SK-N-SH (cell line): ENCODE measurements at regions not wholly inside any gene's neighbourhood (a gene's known extent, or its start where the extent isn't known, plus 50 kb on each side); places are given as distances from the start of the nearest gene placed in this dataset.

ENCODE experiments used
- CTCF ChIA-PET: fragments of 300-600, 350-600 bp; formaldehyde crosslinking; extraction: SDS; loops from one replicate; lab custom pipeline; 2021; lab: Yijun Ruan, JAX
- POLR2A ChIA-PET: fragments of 350-600 bp; sonication (Branson Sonifier 250); formaldehyde crosslinking; extraction: SDS; loops from one replicate; lab custom pipeline; 2020; ENCODE audit warnings: antibody characterized with exemption, inconsistent platforms; lab: Yijun Ruan, JAX
- DNase-seq: peaks from one replicate; pipeline ENCODE4 v3.0.0; 2012
- H2AFZ ChIP-seq: fragments of 200-600 bp; sonication (generic); 2 replicates; pipeline ENCODE4 v1.8.1; 2016; ENCODE audit warnings: antibody characterized with exemption, mild to moderate bottlenecking, low read depth
- H3F3A ChIP-seq: fragments of 200-600 bp; sonication (generic); replicated peaks from 2 replicates; pipeline ENCODE3; 2016; ENCODE audit warnings: antibody characterized with exemption, mild to moderate bottlenecking; ENCODE audit not compliant: insufficient read depth
- H3K27ac ChIP-seq, 2 experiments: fragments of 200-500 bp in 1 of 2; fragments of 200-600 bp in 1 of 2; sonication (Bioruptor generic) in 1 of 2; sonication (generic), shearing (Covaris generic) in 1 of 2; 2 replicates each; pipeline versions ENCODE4 v1.5.1 to v1.6.1; 2014 to 2016; ENCODE audit warnings: low read depth in 2 of 2, inconsistent platforms in 1 of 2, low read length in 1 of 2, mild to moderate bottlenecking in 1 of 2, mixed read lengths in 1 of 2
- H3K27me3 ChIP-seq: fragments of 200-600 bp; sonication (generic), shearing (Covaris generic); 2 replicates; pipeline ENCODE4 v1.6.1; 2016; ENCODE audit warnings: mixed run types; ENCODE audit not compliant: insufficient read depth
- H3K36me3 ChIP-seq, 2 experiments: fragments of 200-500 bp in 1 of 2; fragments of 200-600 bp in 1 of 2; sonication (Bioruptor generic) in 1 of 2; sonication (generic) in 1 of 2; replicated peaks in 1 of 2; 2 replicates each; pipeline versions ENCODE3 to v1.5.1; 2014 to 2016; ENCODE audit warnings: low read length in 1 of 2, mild to moderate bottlenecking in 1 of 2; ENCODE audit not compliant: insufficient read depth in 2 of 2, control insufficient read depth in 1 of 2
- H3K4me1 ChIP-seq, 2 experiments: fragments of 200-500 bp in 1 of 2; fragments of 200-600 bp in 1 of 2; sonication (Bioruptor generic) in 1 of 2; sonication (generic), shearing (Covaris generic) in 1 of 2; 2 replicates each; pipeline versions ENCODE4 v1.5.1 to v1.6.1; 2014 to 2016; ENCODE audit warnings: low read depth in 1 of 2, low read length in 1 of 2, mixed run types in 1 of 2; ENCODE audit not compliant: insufficient read depth in 2 of 2, control insufficient read depth in 1 of 2
- H3K4me2 ChIP-seq: fragments of 200-600 bp; sonication (generic), shearing (Covaris generic); 2 replicates; pipeline ENCODE4 v1.6.1; 2017; ENCODE audit warnings: mixed run types
- H3K4me3 ChIP-seq, 2 experiments: fragments of 200-500 bp in 1 of 2; fragments of 200-600 bp in 1 of 2; sonication (Bioruptor generic) in 1 of 2; sonication (generic), shearing (Covaris generic) in 1 of 2; 2 replicates each; pipeline versions ENCODE4 v1.5.1 to v1.8.1; 2014 to 2016; ENCODE audit warnings: low read depth in 2 of 2, inconsistent platforms in 1 of 2, low read length in 1 of 2, mild to moderate bottlenecking in 1 of 2, mixed read lengths in 1 of 2, moderate library complexity in 1 of 2
- H3K79me2 ChIP-seq: fragments of 200-600 bp; sonication (generic); 2 replicates; pipeline ENCODE4 v1.8.1; 2017; ENCODE audit warnings: mild to moderate bottlenecking; ENCODE audit not compliant: insufficient read depth
- H3K9ac ChIP-seq: fragments of 200-600 bp; sonication (generic); 2 replicates; pipeline ENCODE4 v1.6.1; 2017; ENCODE audit warnings: mixed run types
- H3K9me2 ChIP-seq: fragments of 200-600 bp; sonication (generic); 2 replicates; pipeline ENCODE4 v1.6.1; 2017; ENCODE audit warnings: mixed run types
- H3K9me3 ChIP-seq: fragments of 200-600 bp; sonication (generic); 2 replicates; pipeline ENCODE4 v1.6.1; 2017; ENCODE audit warnings: mixed run types, mild to moderate bottlenecking, moderate library complexity
- H4K20me1 ChIP-seq: fragments of 200-600 bp; sonication (generic); 2 replicates; pipeline ENCODE4 v1.6.1; 2017; ENCODE audit warnings: mild to moderate bottlenecking, mixed run types; ENCODE audit not compliant: insufficient read depth
- EZH2phosphoT487 ChIP-seq: fragments of 200-600 bp; sonication (generic); IDR thresholded peaks from 2 replicates; pipeline ENCODE4 v1.6.1; 2017; ENCODE audit warnings: low read depth, mixed run types, mild to moderate bottlenecking, antibody characterized with exemption, moderate library complexity, borderline replicate concordance
- FOXM1 ChIP-seq: IDR thresholded peaks from 2 replicates; pipeline ENCODE4 v1.4.0; 2012; ENCODE audit warnings: low read depth, mild to moderate bottlenecking
- GATA2 ChIP-seq: sonication (generic); formaldehyde crosslinking; IDR thresholded peaks from 2 replicates; pipeline ENCODE4 v1.5.0; 2020; ENCODE audit warnings: mild to moderate bottlenecking, missing genetic modification reagents
- IRF3 ChIP-seq: fragments of 150-350 bp; IDR thresholded peaks from 2 replicates; pipeline ENCODE4 v1.6.1; 2016; ENCODE audit warnings: mild to moderate bottlenecking, low read depth, low read length
- MAX ChIP-seq: IDR thresholded peaks from 2 replicates; pipeline ENCODE4 v1.4.0; 2012; ENCODE audit warnings: low read depth
- MEF2A ChIP-seq: IDR thresholded peaks from 2 replicates; pipeline ENCODE4 v1.4.0; 2012; ENCODE audit warnings: low read depth, borderline replicate concordance
- MXI1 ChIP-seq: IDR thresholded peaks from 2 replicates; pipeline ENCODE4 v1.6.1; 2012; ENCODE audit warnings: mild to moderate bottlenecking, low read depth, low read length, improper control_type of control experiment
- NFIC ChIP-seq: IDR thresholded peaks from 2 replicates; pipeline ENCODE4 v1.4.0; 2012; ENCODE audit warnings: borderline replicate concordance
- POLR2AphosphoS5 ChIP-seq: IDR thresholded peaks from 2 replicates; pipeline ENCODE4 v1.6.1; 2012; ENCODE audit warnings: low read depth, low read length
- REST ChIP-seq: IDR thresholded peaks from 2 replicates; pipeline ENCODE4 v1.6.1; 2012; ENCODE audit warnings: mild to moderate bottlenecking, low read depth, low read length, moderate library complexity
- SIN3A ChIP-seq: IDR thresholded peaks from 2 replicates; pipeline ENCODE4 v1.6.1; 2012; ENCODE audit warnings: low read depth, mild to moderate bottlenecking, low read length, moderate library complexity, borderline replicate concordance
- SMC3 ChIP-seq: IDR thresholded peaks from 2 replicates; pipeline ENCODE4 v1.6.1; 2012; ENCODE audit warnings: low read depth, low read length, improper control_type of control experiment
- TAF1 ChIP-seq: IDR thresholded peaks from 2 replicates; pipeline ENCODE4 v1.6.1; 2012; ENCODE audit warnings: low read depth, mild to moderate bottlenecking, low read length, moderate library complexity, borderline replicate concordance
- TEAD4 ChIP-seq: IDR thresholded peaks from 2 replicates; pipeline ENCODE4 v1.4.0; 2012; ENCODE audit warnings: mild to moderate bottlenecking, borderline replicate concordance; ENCODE audit not compliant: insufficient read depth
- WGBS: methylation state at CpG from one replicate; pipeline ENCODE4 v1.1.6; 2017; ENCODE audit warnings: low lambda C conversion rate; 5-methylcytosine and 5-hydroxymethylcytosine counted together
- TF ChIP-seq, protein P1 (sequence below): fragments of 200-600 bp; sonication (generic); IDR thresholded peaks from 2 replicates; pipeline ENCODE4 v1.6.1; 2017; ENCODE audit warnings: antibody characterized with exemption, mild to moderate bottlenecking, moderate library complexity
- TF ChIP-seq, protein P2 (sequence below): IDR thresholded peaks from 2 replicates; pipeline ENCODE4 v1.4.0; 2012; ENCODE audit warnings: low read depth, borderline replicate concordance

- CTCF ChIA-PET = no interaction called here
- H3K36me3 ChIP-seq = no peaks in the 10 kb centered on the region
- TF ChIP-seq, protein P1, sequence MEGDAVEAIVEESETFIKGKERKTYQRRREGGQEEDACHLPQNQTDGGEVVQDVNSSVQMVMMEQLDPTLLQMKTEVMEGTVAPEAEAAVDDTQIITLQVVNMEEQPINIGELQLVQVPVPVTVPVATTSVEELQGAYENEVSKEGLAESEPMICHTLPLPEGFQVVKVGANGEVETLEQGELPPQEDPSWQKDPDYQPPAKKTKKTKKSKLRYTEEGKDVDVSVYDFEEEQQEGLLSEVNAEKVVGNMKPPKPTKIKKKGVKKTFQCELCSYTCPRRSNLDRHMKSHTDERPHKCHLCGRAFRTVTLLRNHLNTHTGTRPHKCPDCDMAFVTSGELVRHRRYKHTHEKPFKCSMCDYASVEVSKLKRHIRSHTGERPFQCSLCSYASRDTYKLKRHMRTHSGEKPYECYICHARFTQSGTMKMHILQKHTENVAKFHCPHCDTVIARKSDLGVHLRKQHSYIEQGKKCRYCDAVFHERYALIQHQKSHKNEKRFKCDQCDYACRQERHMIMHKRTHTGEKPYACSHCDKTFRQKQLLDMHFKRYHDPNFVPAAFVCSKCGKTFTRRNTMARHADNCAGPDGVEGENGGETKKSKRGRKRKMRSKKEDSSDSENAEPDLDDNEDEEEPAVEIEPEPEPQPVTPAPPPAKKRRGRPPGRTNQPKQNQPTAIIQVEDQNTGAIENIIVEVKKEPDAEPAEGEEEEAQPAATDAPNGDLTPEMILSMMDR = no peak
- no peak for TF ChIP-seq NFIC
- no peak for TF ChIP-seq TEAD4
- TF ChIP-seq, protein P2, sequence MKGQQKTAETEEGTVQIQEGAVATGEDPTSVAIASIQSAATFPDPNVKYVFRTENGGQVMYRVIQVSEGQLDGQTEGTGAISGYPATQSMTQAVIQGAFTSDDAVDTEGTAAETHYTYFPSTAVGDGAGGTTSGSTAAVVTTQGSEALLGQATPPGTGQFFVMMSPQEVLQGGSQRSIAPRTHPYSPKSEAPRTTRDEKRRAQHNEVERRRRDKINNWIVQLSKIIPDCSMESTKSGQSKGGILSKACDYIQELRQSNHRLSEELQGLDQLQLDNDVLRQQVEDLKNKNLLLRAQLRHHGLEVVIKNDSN = no peak
- TF ChIP-seq REST = no peak
- no peak for TF ChIP-seq SMC3
- no peak for TF ChIP-seq POLR2AphosphoS5
- no peak for TF ChIP-seq GATA2 (CRISPR knock-in tag)
- TF ChIP-seq FOXM1 = no peak
- TF ChIP-seq TAF1 = no peak
- TF ChIP-seq EZH2phosphoT487 = no peak
- TF ChIP-seq MXI1 = no peak
- TF ChIP-seq IRF3 = no peak
- no peak for TF ChIP-seq MAX
- no peak for TF ChIP-seq SIN3A
- TF ChIP-seq MEF2A = no peak
- H3F3A ChIP-seq = no peaks in the 10 kb centered on the region
- no peaks in the 10 kb centered on the region for H4K20me1 ChIP-seq
- no peaks in the 10 kb centered on the region for H3K9me2 ChIP-seq
- H3K9ac ChIP-seq = no peak overlapping the region
- H3K9me3 ChIP-seq = no peaks in the 10 kb centered on the region
- WGBS = 5% methylated on average over 2 of the region's 2 CpGs
- no peak overlapping the region for H3K4me3 ChIP-seq
- no peak overlapping the region for H3K27ac ChIP-seq
- H3K27me3 ChIP-seq = no peaks in the 10 kb centered on the region
- H3K79me2 ChIP-seq = no peaks in the 10 kb centered on the region
- DNase-seq = no peak
- H3K4me1 ChIP-seq = no peaks in the 10 kb centered on the region
- POLR2A ChIA-PET = no interaction called here
- no peak overlapping the region for H3K4me2 ChIP-seq
- no peak overlapping the region for H2AFZ ChIP-seq
These were observed 328.8 kb upstream of the SLITRK1 start for GRCh38 chr13:84211048-84211447.
